DOHH2 (cell line): ENCODE measurements at regions not wholly inside any gene's neighbourhood (a gene's known extent, or its start where the extent isn't known, plus 50 kb on each side); places are given as distances from the start of the nearest gene placed in this dataset.

Source experiments
- CTCF ChIP-seq: fragments of 200-600 bp; sonication (generic); IDR thresholded peaks from one replicate; pipeline ENCODE4 v1.5.1; 2014; ENCODE audit warnings: antibody characterized with exemption, mild to moderate bottlenecking, low read depth, low read length; ENCODE audit not compliant: poor library complexity, severe bottlenecking
- EZH2phosphoT487 ChIP-seq: fragments of 200-600 bp; sonication (generic); IDR thresholded peaks from 2 replicates; pipeline ENCODE4 v1.6.1; 2017; ENCODE audit warnings: borderline replicate concordance, mild to moderate bottlenecking, antibody characterized with exemption, low read length, moderate library complexity, mixed read lengths

- TF ChIP-seq CTCF, result peak; percentile 31
- no peak for TF ChIP-seq EZH2phosphoT487
Observed at GRCh38 chr11:95584589-95584988, 205.0 kb downstream of the FAM76B start.
